Fibroblast of the aortic adventitia (primary cell): ENCODE measurements at regions not wholly inside any gene's neighbourhood (a gene's known extent, or its start where the extent isn't known, plus 50 kb on each side); places are given as distances from the start of the nearest gene placed in this dataset.

Experiments
- DNase-seq: peaks from one replicate; pipeline ENCODE4 v3.0.0-alpha.2; 2010; ENCODE audit warnings: low read depth
- H3K4me3 ChIP-seq: 2 replicates; pipeline ENCODE4 v1.5.1; 2011; ENCODE audit warnings: low read depth, mild to moderate bottlenecking, control low read depth, low read length, moderate library complexity
- CTCF ChIP-seq: IDR thresholded peaks from 2 replicates; pipeline ENCODE4 v1.5.1; 2011; ENCODE audit warnings: mild to moderate bottlenecking, low read length, control low read depth, inconsistent platforms; ENCODE audit not compliant: insufficient read depth

- no peak overlapping the region for H3K4me3 ChIP-seq
- DNase-seq: no peak
- no peak for TF ChIP-seq CTCF
Observed at GRCh38 chr2:56860991-56861390, 677.2 kb downstream of the CCDC85A start.

GRCh38 chr2:56871644-56872043 is 687.9 kb downstream of the CCDC85A start:
- peak; percentile 0 for DNase-seq
- TF ChIP-seq CTCF: no peak
- no peak overlapping the region for H3K4me3 ChIP-seq

GRCh38 chr2:56874717-56875116 is 690.9 kb downstream of the CCDC85A start:
- H3K4me3 ChIP-seq: no peak overlapping the region
- no peak for DNase-seq
- TF ChIP-seq CTCF: no peak

- no peak for DNase-seq
Observed at GRCh38 chr2:56889738-56890137, 705.9 kb downstream of the CCDC85A start.

GRCh38 chr2:56892382-56892781 is 708.6 kb downstream of the CCDC85A start:
- no peak for DNase-seq
- TF ChIP-seq CTCF: no peak

More at GRCh38 chr2:56889738-56890137, 705.9 kb downstream of the CCDC85A start:
- H3K4me3 ChIP-seq: no peak overlapping the region
- TF ChIP-seq CTCF: no peak

GRCh38 chr2:56898986-56899385 is 715.2 kb downstream of the CCDC85A start:
- no peak for DNase-seq
- no peak overlapping the region for H3K4me3 ChIP-seq
- TF ChIP-seq CTCF: no peak

More at GRCh38 chr2:56892382-56892781, 708.6 kb downstream of the CCDC85A start:
- no peak overlapping the region for H3K4me3 ChIP-seq

- TF ChIP-seq CTCF: no peak
- DNase-seq: no peak
- no peak overlapping the region for H3K4me3 ChIP-seq
Observed at GRCh38 chr2:56912490-56912889, 728.7 kb downstream of the CCDC85A start.
